ENCODE measurements at regions not wholly inside any gene's neighbourhood (a gene's known extent, or its start where the extent isn't known, plus 50 kb on each side); places are given as distances from the start of the nearest gene placed in this dataset.

GRCh38 chr3:18127859-18128681, 297.1 kb downstream of the SATB1 start:
- no peak for DNase-seq (ENCODE audit: low read depth in 2 of 2, low spot score in 1 of 2)

DNA sequence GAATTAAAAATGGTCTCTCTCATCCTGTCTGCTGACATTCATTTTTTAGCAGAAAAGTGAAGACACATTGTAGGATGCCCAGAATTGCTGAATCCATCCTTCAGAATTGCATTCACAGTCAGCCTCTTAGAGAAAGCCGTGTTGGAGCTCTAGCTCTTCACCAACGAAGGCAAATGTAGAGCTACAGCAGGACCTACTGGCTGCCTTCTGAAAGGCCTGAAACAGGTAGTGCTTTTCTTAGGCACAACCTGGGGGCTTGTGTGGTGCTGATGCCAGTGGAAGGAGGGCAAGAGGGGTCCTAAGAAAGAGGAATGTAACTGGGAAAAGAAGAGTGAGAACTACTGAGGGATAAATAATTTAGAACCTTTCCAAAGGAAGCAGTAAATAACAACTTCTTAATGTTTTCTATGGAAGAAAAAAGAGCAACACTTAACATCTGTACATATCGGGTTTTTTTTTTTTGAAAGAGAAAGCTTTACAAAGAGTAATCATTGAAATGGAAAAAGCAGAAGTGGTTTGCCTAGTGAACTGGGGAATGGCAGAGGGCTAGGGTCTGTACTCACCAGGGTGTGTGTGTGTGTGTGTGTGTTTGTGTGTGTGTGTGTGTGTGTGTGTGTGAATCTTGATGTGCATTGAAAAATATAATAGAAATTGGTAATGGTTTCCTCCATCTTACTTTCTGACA, 297.8 kb downstream of the SATB1 start:
- DNase-seq (ENCODE audit: low read depth in 2 of 2, low spot score in 1 of 2) = no peak

DNA sequence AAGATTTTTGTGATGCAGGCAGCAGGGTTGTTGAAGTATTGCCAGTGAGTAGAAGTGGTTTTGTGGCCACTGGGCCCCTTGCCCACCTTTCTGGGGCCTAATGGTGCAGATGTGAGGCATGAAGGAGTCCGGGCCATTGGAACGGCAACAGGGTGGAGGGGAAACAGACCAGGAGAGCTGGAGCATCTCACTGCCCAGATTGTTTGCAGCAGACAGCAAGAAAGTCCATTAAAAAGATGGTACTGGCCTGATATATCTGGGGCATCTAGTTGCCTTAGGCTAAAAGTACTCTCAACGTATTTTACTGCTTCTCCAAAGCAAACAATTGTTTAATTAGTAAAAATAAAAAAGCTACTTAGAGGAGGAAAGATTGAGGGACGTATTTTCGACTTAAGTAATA, 298.4 kb downstream of the SATB1 start:
- no peak for DNase-seq (ENCODE audit: low read depth in 2 of 2, low spot score in 1 of 2)

- DNase-seq (ENCODE audit: low read depth in 2 of 2, low spot score in 1 of 2) = no peak
Measured at GRCh38 chr3:18124501-18124900, 300.6 kb downstream of the SATB1 start.

DNA sequence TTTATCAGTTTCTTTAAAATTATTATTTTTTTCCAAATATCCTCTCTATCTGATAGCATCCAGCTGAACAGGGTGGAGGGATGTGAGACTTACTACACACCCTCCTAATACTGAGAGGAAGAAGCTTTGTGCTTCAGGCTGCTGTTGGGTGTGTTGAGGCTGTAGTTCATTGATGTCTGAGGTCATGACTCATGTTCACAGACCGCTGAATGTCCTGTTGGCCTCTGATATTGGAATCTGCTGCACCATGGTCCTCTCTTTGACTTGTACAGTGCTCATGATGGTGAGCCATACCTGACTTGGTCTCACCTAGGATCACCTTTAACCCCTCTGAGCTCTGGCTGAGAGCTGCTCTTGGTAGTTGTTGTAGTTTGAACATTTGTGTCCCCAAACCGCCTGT, 302.9 kb downstream of the SATB1 start:
- DNase-seq (ENCODE audit: low read depth in 2 of 2, low spot score in 1 of 2) = no peak

DNA sequence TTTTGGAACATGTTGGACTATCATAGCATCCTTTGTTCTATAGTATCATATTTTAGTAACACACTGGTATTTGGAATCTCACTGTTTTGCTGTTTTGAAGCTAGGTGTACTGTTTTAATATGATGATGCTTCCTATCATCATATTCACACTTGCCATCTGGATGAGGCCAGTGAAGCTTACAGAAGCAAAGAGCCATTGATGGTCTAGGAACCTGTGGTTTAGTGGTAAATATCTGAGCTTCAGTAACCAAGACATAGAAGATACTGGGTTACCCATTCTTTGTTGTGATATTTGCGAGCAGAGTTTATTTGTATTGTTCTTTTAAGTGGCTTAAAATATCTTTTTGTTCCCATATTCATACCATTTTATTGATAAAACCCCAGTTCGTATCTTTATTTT, 304.1 kb downstream of the SATB1 start:
- no peak for DNase-seq (ENCODE audit: low read depth in 2 of 2, low spot score in 1 of 2)

DNA sequence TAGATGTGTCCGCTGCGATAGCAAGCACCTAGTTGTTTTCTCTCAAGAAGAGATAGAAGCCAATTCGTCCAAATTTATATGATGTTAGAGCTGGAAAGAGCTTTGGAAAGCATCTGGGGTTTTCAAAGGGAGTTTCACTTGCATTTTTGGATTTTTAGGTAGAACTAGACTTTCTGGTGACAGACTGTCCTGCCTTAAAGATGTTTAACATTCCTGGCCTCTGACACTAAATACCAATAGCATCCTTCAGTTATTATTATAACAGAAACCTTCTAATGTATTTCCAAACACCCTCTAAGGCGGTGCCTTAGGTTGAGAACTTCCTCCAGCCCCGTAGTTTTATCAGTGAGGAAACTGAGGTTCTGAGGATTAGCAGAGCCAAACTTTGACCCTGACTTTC, 305.3 kb downstream of the SATB1 start:
- no peak for DNase-seq (ENCODE audit: low read depth in 2 of 2, low spot score in 1 of 2)

DNA sequence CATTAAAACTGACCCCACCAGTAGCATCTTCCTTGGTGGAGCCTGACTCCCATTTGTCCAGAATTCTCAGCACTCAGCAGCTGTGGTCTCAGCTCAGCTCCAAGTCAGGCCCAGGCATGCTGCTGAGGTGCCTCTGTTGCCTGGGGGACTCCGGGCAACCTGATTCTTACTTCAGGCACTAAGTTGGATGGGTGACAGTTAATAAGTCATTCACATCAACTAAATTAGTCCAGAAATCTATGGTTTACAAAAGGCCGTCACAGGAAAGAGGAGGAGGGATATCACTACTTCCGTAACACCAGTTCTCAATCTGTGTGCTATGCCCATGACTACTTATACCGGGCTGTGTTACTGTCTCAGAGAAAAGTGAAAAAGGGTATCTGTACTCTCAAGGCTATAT, 310.2 kb downstream of the SATB1 start:
- DNase-seq (ENCODE audit: low read depth in 2 of 2, low spot score in 1 of 2) = no peak

DNA sequence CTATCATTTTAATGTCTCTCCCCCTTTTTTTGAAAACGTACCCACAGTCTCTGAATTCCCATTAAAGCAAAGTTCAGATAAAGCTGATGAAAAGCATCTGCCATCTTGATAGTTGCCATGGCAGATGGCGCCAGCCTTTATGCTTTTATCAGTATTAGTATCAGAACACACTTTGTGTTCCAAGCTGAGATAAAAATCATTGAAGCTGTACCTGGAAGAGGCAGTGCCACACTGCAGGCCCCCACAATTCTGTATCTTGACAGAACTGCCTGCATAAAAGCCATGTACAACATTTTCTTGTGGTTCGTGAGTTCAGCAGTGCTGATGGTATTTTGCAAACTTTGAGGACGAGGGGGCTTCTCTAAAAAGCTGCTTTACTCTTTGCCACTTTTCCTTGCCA, 311.7 kb downstream of the SATB1 start:
- no peak for DNase-seq (ENCODE audit: low read depth in 2 of 2, low spot score in 1 of 2)

GRCh38 chr3:18112674-18113375, 312.3 kb downstream of the SATB1 start:
- DNase-seq (ENCODE audit: low read depth in 2 of 2, low spot score in 1 of 2) = no peak

- no peak for DNase-seq (ENCODE audit: low read depth in 2 of 2, low spot score in 1 of 2)
Measured at GRCh38 chr3:18111796-18112232, 313.3 kb downstream of the SATB1 start.

- no peak for DNase-seq (ENCODE audit: low read depth in 2 of 2, low spot score in 1 of 2)
Measured at GRCh38 chr3:18103591-18103990, 321.5 kb downstream of the SATB1 start.

DNA sequence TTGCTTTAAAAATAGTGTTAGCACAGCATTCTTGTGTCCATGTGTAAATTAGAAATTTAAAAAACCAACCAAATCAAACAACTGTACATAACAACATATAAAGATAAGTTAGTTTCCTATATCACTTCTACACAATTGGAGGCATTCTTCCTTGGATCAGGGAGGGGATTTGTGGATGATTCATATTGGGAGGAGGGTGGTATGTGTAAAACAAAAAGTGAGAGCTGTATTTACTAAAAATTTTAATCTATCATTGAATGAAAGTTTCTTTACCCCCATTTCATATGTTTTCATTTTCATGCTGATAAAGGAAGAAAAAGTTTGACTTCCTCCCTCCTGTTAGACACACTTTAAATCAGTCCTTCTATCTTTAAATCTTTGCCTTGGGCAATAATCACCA, 325.0 kb downstream of the SATB1 start:
- DNase-seq (ENCODE audit: low read depth in 2 of 2, low spot score in 1 of 2) = no peak

GRCh38 chr3:18099611-18100010, 325.5 kb downstream of the SATB1 start:
- no peak for DNase-seq (ENCODE audit: low read depth in 2 of 2, low spot score in 1 of 2)

GRCh38 chr3:18098960-18099587, 326.1 kb downstream of the SATB1 start:
- DNase-seq (ENCODE audit: low read depth in 2 of 2, low spot score in 1 of 2) = no peak

DNA sequence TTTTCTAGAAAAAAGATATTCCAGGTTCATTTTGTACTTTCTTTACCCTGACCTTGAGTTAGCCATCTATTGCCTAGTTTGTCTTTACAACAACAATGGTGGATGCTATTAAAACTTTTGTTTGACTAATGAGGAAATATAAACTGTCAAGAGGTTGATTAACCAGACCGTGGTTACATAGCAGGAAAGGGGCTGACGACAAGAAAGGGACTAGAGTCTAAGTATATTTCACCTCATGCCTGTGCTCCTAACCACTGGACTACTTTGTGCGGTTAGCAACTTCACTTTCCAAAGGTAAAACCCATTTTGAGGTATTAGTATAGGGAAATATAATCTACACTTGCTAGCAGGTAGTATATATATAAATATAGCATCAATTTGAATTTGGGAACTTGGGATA, 327.1 kb downstream of the SATB1 start:
- DNase-seq (ENCODE audit: low read depth in 2 of 2, low spot score in 1 of 2) = no peak

GRCh38 chr3:18097473-18097872, 327.7 kb downstream of the SATB1 start:
- DNase-seq (ENCODE audit: low read depth in 2 of 2, low spot score in 1 of 2) = no peak

GRCh38 chr3:18092726-18093125, 332.4 kb downstream of the SATB1 start:
- no peak for DNase-seq (ENCODE audit: low read depth in 2 of 2, low spot score in 1 of 2)

- DNase-seq (ENCODE audit: low read depth in 2 of 2, low spot score in 1 of 2) = no peak
Measured at GRCh38 chr3:18090377-18090776, 334.8 kb downstream of the SATB1 start.

DNA sequence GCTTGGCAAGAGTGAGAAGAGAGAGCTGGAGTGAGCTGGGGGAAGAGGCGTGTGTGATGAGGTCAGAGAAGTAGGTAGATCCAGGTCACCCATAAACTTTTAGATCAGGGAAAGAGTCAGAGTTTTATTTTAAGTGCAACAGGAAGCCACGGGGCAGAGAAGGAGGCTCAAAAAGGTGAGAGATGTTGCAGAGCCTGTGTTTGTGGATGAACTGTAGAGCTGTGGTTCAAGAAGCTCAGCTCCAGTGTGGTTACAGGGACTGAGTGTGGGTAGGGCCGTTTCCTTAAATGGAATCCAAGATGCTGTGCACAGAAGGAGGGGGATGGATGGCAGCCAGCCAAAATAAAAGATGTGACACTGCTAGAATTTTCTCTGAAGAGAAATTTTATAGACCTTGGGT, 337.2 kb downstream of the SATB1 start:
- no peak for DNase-seq (ENCODE audit: low read depth in 2 of 2, low spot score in 1 of 2)

GRCh38 chr3:18086760-18087159, 338.4 kb downstream of the SATB1 start:
- DNase-seq (ENCODE audit: low read depth in 2 of 2, low spot score in 1 of 2) = no peak

DNA sequence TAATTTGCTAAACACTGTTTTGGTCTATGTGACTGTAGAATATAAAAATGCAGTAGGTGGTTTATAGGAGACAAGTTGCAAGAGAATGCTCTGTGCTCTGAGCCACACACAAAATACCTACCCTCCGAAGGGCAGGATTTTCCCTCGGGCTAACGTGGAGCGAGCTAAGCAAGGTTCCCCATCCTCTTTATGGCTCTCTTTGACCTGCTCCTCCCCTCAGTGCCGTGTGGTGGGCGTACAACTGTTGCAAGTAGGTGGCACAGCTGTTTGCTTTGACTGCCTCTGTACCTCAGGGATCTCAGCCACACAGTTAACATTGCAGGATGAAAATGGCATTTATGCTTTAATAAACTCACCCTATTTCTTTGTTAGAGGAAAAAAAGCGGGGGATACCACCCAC, 339.1 kb downstream of the SATB1 start:
- DNase-seq (ENCODE audit: low read depth in 2 of 2, low spot score in 1 of 2) = no peak

Measured in stimulated activated CD8-positive, alpha-beta memory T cell treated with anti-CD3 and anti-CD28 coated beads, Interleukin-4, amount 100 ng/mL, for 4 hours (primary cell).